ENCODE measurements at regions not wholly inside any gene's neighbourhood (a gene's known extent, or its start where the extent isn't known, plus 50 kb on each side); places are given as distances from the start of the nearest gene placed in this dataset.

- DNase-seq (ENCODE audit: low read depth, low spot score) (no peak), FAIRE-seq (no peak)
- Histone ChIP-seq H3K9me3 (ENCODE audit: control insufficient read depth, low read depth, low read length) (no peaks in the 10 kb centered on the region), H2AFZ (ENCODE audit: control insufficient read depth, low read length) (no peak overlapping the region), H3K4me1 (ENCODE audit: control insufficient read depth, extremely low read depth, insufficient read depth, low read length) (no peaks in the 10 kb centered on the region), H3K36me3 (ENCODE audit: control insufficient read depth in 2 of 2, extremely low read depth in 1 of 2, insufficient read depth in 2 of 2, low read length in 2 of 2) (no peaks in the 10 kb centered on the region), H3K27me3 (ENCODE audit: control insufficient read depth, extremely low read depth, insufficient read depth, low read length) (peaks cover 5% of the 10 kb centered on the region), H3K79me2 (ENCODE audit: control insufficient read depth, insufficient read depth, low read length) (no peaks in the 10 kb centered on the region), H3K9ac (ENCODE audit: control insufficient read depth, extremely low read depth, insufficient read depth, low read length) (no peak overlapping the region), H3K4me2 (ENCODE audit: control insufficient read depth, extremely low read depth, insufficient read depth, low read depth, low read length) (no peak overlapping the region), H4K20me1 (ENCODE audit: control insufficient read depth, extremely low read depth, insufficient read depth, low read length) (no peaks in the 10 kb centered on the region), H3K9me1 (ENCODE audit: control insufficient read depth, extremely low read depth, insufficient read depth, low read length) (no peaks in the 10 kb centered on the region), H3K27ac (ENCODE audit: control insufficient read depth, insufficient read depth, low read length) (no peak overlapping the region), H3K4me3 (ENCODE audit: control insufficient read depth in 2 of 3, extremely low read depth in 1 of 3, insufficient read depth in 2 of 3, low read depth in 1 of 3, low read length in 3 of 3) (no peak overlapping the region)
- dilution Hi-C loops (cut with MboI; ENCODE audit: extremely low pct_ligation_motif_present, low sequenced_read_pairs) = no loop called here
- TF ChIP-seq EZH2 (IDR thresholded peaks at IDR 0.05; ENCODE audit: low read length) (no peak), CTCF (optimal IDR thresholded peaks at IDR 0.05 in 1 of 3, IDR thresholded peaks at IDR 0.05 in 1 of 3, conservative IDR thresholded peaks at IDR 0.05 in 1 of 3; ENCODE audit: extremely low read depth in 1 of 3, insufficient read depth in 2 of 3, low read length in 3 of 3) (no peak)
These were observed 78.7 kb downstream of the NKX2-1 start for GRCh38 chr14:36441283-36441682.

GRCh38 chr14:36439766-36440165 is 80.3 kb downstream of the NKX2-1 start:
- H3K4me1 ChIP-seq (ENCODE audit: control insufficient read depth, extremely low read depth, insufficient read depth, low read length) = no peaks in the 10 kb centered on the region
- no peak for FAIRE-seq

More at GRCh38 chr14:36439766-36440165, 80.3 kb downstream of the NKX2-1 start:
- TF ChIP-seq EZH2 (IDR thresholded peaks at IDR 0.05; ENCODE audit: low read length) = no peak
- no peak for TF ChIP-seq CTCF (optimal IDR thresholded peaks at IDR 0.05 in 1 of 3, IDR thresholded peaks at IDR 0.05 in 1 of 3, conservative IDR thresholded peaks at IDR 0.05 in 1 of 3; ENCODE audit: extremely low read depth in 1 of 3, insufficient read depth in 2 of 3, low read length in 3 of 3)
- H4K20me1 ChIP-seq (ENCODE audit: control insufficient read depth, extremely low read depth, insufficient read depth, low read length) = no peaks in the 10 kb centered on the region
- H3K9ac ChIP-seq (ENCODE audit: control insufficient read depth, extremely low read depth, insufficient read depth, low read length) = no peak overlapping the region
- H3K9me3 ChIP-seq (ENCODE audit: control insufficient read depth, low read depth, low read length) = no peaks in the 10 kb centered on the region
- no peak for DNase-seq (ENCODE audit: low read depth, low spot score)
- H2AFZ ChIP-seq (ENCODE audit: control insufficient read depth, low read length) = no peak overlapping the region
- no peaks in the 10 kb centered on the region for H3K79me2 ChIP-seq (ENCODE audit: control insufficient read depth, insufficient read depth, low read length)
- H3K9me1 ChIP-seq (ENCODE audit: control insufficient read depth, extremely low read depth, insufficient read depth, low read length) = no peaks in the 10 kb centered on the region
- peaks cover 5% of the 10 kb centered on the region for H3K27me3 ChIP-seq (ENCODE audit: control insufficient read depth, extremely low read depth, insufficient read depth, low read length)
- dilution Hi-C loops (cut with MboI; ENCODE audit: extremely low pct_ligation_motif_present, low sequenced_read_pairs) = no loop called here
- no peak overlapping the region for H3K4me3 ChIP-seq (ENCODE audit: control insufficient read depth in 2 of 3, extremely low read depth in 1 of 3, insufficient read depth in 2 of 3, low read depth in 1 of 3, low read length in 3 of 3)
- H3K36me3 ChIP-seq (ENCODE audit: control insufficient read depth in 2 of 2, extremely low read depth in 1 of 2, insufficient read depth in 2 of 2, low read length in 2 of 2) = no peaks in the 10 kb centered on the region
- H3K27ac ChIP-seq (ENCODE audit: control insufficient read depth, insufficient read depth, low read length) = no peak overlapping the region
- H3K4me2 ChIP-seq (ENCODE audit: control insufficient read depth, extremely low read depth, insufficient read depth, low read depth, low read length) = no peak overlapping the region

Data from keratinocyte (primary cell).